Panc1 (cell line): ENCODE measurements at regions not wholly inside any gene's neighbourhood (a gene's known extent, or its start where the extent isn't known, plus 50 kb on each side); places are given as distances from the start of the nearest gene placed in this dataset.

Experiments
- ATAC-seq: fragments of 200-7000 bp; cut with Tn5 transposase; 2 replicates; pipeline ENCODE4 v1.9.1; 2020; ENCODE audit warnings: mild to moderate bottlenecking, moderate library complexity
- BruUV-seq: library from RNA; stranded (reverse); fragments of 400-500 nt; replicated peaks from 2 replicates; lab custom pipeline; 2021; lab: Mats Ljungman, UMichigan
- CTCF ChIA-PET: fragments of 300-600 bp; sonication (Branson Sonifier 250); formaldehyde crosslinking; loops from one replicate; lab custom pipeline; 2022; ENCODE audit warnings: antibody characterized with exemption; lab: Charles Lee
- POLR2A ChIA-PET: fragments of 300-600 bp; sonication (Branson Sonifier 250); formaldehyde crosslinking; loops from one replicate; lab custom pipeline; 2022; ENCODE audit warnings: antibody characterized with exemption; lab: Charles Lee
- DNase-seq: peaks from one replicate; pipeline ENCODE4 v3.0.0-alpha.2; 2010; ENCODE audit warnings: low read depth, low spot score
- H3K27ac ChIP-seq: 2 replicates; pipeline ENCODE4 v1.5.1; 2011; ENCODE audit warnings: mild to moderate bottlenecking, low read length, inconsistent platforms
- H3K27me3 ChIP-seq: fragments of 200-500 bp; sonication (Bioruptor generic); 2 replicates; pipeline ENCODE4 v1.6.0; 2014; ENCODE audit warnings: low read length, inconsistent platforms; ENCODE audit not compliant: control insufficient read depth, insufficient read depth
- H3K36me3 ChIP-seq: fragments of 200-500 bp; sonication (Bioruptor generic); 2 replicates; pipeline ENCODE4 v1.5.1; 2014; ENCODE audit warnings: inconsistent platforms, mild to moderate bottlenecking, low read length, moderate library complexity; ENCODE audit not compliant: control insufficient read depth, insufficient read depth
- H3K4me1 ChIP-seq: 2 replicates; pipeline ENCODE4 v1.5.1; 2011; ENCODE audit warnings: inconsistent platforms, mild to moderate bottlenecking, low read length, moderate library complexity; ENCODE audit not compliant: control insufficient read depth, insufficient read depth
- H3K4me3 ChIP-seq, 2 experiments: 2 replicates each; pipeline ENCODE4 v1.5.1; 2011 to 2012; ENCODE audit warnings: low read depth in 2 of 2, low read length in 2 of 2, mild to moderate bottlenecking in 2 of 2, inconsistent platforms in 1 of 2, moderate library complexity in 1 of 2
- H3K9me3 ChIP-seq: fragments of 200-500 bp; sonication (Bioruptor generic); 2 replicates; pipeline ENCODE4 v1.5.1; 2014; ENCODE audit warnings: low read depth, mild to moderate bottlenecking, inconsistent platforms, low read length, moderate library complexity; ENCODE audit not compliant: control insufficient read depth, insufficient read depth
- CTCF ChIP-seq: fragments of 450-650 bp; IDR thresholded peaks from 2 replicates; pipeline ENCODE4 v1.5.1; 2017; ENCODE audit warnings: mild to moderate bottlenecking
- POLR2AphosphoS5 ChIP-seq: IDR thresholded peaks from 2 replicates; pipeline ENCODE4 v1.6.1; 2012; ENCODE audit warnings: mild to moderate bottlenecking, low read depth, low read length, moderate library complexity
- REST ChIP-seq, 2 experiments: IDR thresholded peaks; 2 replicates each; pipeline ENCODE4 v1.6.1; 2011 to 2012; ENCODE audit warnings: low read depth in 2 of 2, control low read depth in 1 of 2, low read length in 1 of 2, mild to moderate bottlenecking in 1 of 2, moderate library complexity in 1 of 2; ENCODE audit not compliant: insufficient read depth in 1 of 2
- SIN3A ChIP-seq: IDR thresholded peaks from 2 replicates; pipeline ENCODE4 v1.6.1; 2012; ENCODE audit warnings: low read depth, mild to moderate bottlenecking, low read length, moderate library complexity, borderline replicate concordance; ENCODE audit not compliant: insufficient read depth
- TCF7L2 ChIP-seq: IDR thresholded peaks from 2 replicates; pipeline ENCODE4 v1.6.1; 2011; ENCODE audit warnings: mild to moderate bottlenecking, low read depth, low read length, inconsistent platforms
- in situ Hi-C: cut with HindIII; loops from 2 replicates; pipeline ENCODE4 v1.10.0; 2016; ENCODE audit warnings: low sequenced_read_pairs, low pct_unique_long_range_greater_than_20kb
- intact Hi-C: fragments of 100-400 bp; cut with micrococcal nuclease; formaldehyde crosslinking; loops from one replicate; pipeline ENCODE4 v1.10.0; 2022; ENCODE audit not compliant: unreplicated experiment

GRCh38 chr3:6182476-6182875 is 678.4 kb upstream of the GRM7 start:
- in situ Hi-C loops, result no loop called here

GRCh38 chr3:6182909-6183308 is 678.0 kb upstream of the GRM7 start:
- no TSS peak for BruUV-seq

More at GRCh38 chr3:6182476-6182875, 678.4 kb upstream of the GRM7 start:
- Histone ChIP-seq H3K36me3 (no peaks in the 10 kb centered on the region), H3K27ac (no peak overlapping the region), H3K4me1 (no peaks in the 10 kb centered on the region), H3K4me3 (no peak overlapping the region), H3K9me3 (no peaks in the 10 kb centered on the region), H3K27me3 (no peaks in the 10 kb centered on the region)
- BruUV-seq, result no TSS peak
- ChIA-PET POLR2A (no interaction called here), CTCF (no interaction called here)
- TF ChIP-seq POLR2AphosphoS5 (no peak), CTCF (no peak), REST (IDR thresholded peaks at IDR 0.05; ENCODE audit: insufficient read depth in 1 of 2, low read depth in 2 of 2, low read length in 1 of 2) (no peak)
- intact Hi-C loops, result no loop called here
- DNase-seq (no peak), ATAC-seq (no peak)

More at GRCh38 chr3:6182909-6183308, 678.0 kb upstream of the GRM7 start:
- ChIA-PET CTCF (no interaction called here), POLR2A (no interaction called here)
- Histone ChIP-seq H3K9me3 (no peaks in the 10 kb centered on the region), H3K36me3 (no peaks in the 10 kb centered on the region), H3K4me1 (no peaks in the 10 kb centered on the region), H3K27ac (no peak overlapping the region), H3K4me3 (no peak overlapping the region), H3K27me3 (no peaks in the 10 kb centered on the region)
- ATAC-seq (no peak), DNase-seq (no peak)
- no peak for TF ChIP-seq TCF7L2
- TF ChIP-seq SIN3A, result no peak
- TF ChIP-seq CTCF, result no peak
- TF ChIP-seq REST (IDR thresholded peaks at IDR 0.05; ENCODE audit: insufficient read depth in 1 of 2, low read depth in 2 of 2, low read length in 1 of 2), result no peak
- no peak for TF ChIP-seq POLR2AphosphoS5
- intact Hi-C loops (no loop called here), in situ Hi-C loops (no loop called here)
